ENCODE measurements at regions not wholly inside any gene's neighbourhood (a gene's known extent, or its start where the extent isn't known, plus 50 kb on each side); places are given as distances from the start of the nearest gene placed in this dataset.

- Histone ChIP-seq H3K4me3 (ENCODE audit: low read length, poor library complexity, severe bottlenecking) (no peak overlapping the region), H3K4me2 (ENCODE audit: low read depth, low read length, poor library complexity, severe bottlenecking) (no peak overlapping the region), H3K79me2 (ENCODE audit: insufficient read depth, low read length) (no peaks in the 10 kb centered on the region), H3F3A (ENCODE audit: low read depth) (no peaks in the 10 kb centered on the region), H3K4me1 (ENCODE audit: insufficient read depth, low read length, poor library complexity, severe bottlenecking) (peaks cover 8% of the 10 kb centered on the region), H3K27me3 (ENCODE audit: insufficient read depth, low read length, poor library complexity, severe bottlenecking) (peaks cover 38% of the 10 kb centered on the region), H2AFZ (ENCODE audit: low read length) (no peak overlapping the region), H3K9me3 (ENCODE audit: insufficient read depth, low read depth, low read length) (no peaks in the 10 kb centered on the region), H3K9me2 (replicated peaks; ENCODE audit: low read depth, low read length) (no peaks in the 10 kb centered on the region), H4K20me1 (ENCODE audit: insufficient read depth, low read length, poor library complexity, severe bottlenecking) (no peaks in the 10 kb centered on the region), H3K36me3 (ENCODE audit: insufficient read depth, low read length) (no peaks in the 10 kb centered on the region), H3K9ac (ENCODE audit: low read depth, low read length, poor library complexity, severe bottlenecking) (no peak overlapping the region)
- TF ChIP-seq CTCF (conservative IDR thresholded peaks at IDR 0.05; ENCODE audit: low read length): no peak
- no peak for TF ChIP-seq EZH2phosphoT487 (IDR thresholded peaks at IDR 0.05; ENCODE audit: borderline replicate concordance)
Measured at GRCh38 chr13:99861771-99862170, 109.8 kb downstream of the ZIC5 start.

GRCh38 chr13:99860745-99861144, 110.8 kb downstream of the ZIC5 start:
- Histone ChIP-seq H3K9ac (ENCODE audit: low read depth, low read length, poor library complexity, severe bottlenecking) (no peak overlapping the region), H3K27me3 (ENCODE audit: insufficient read depth, low read length, poor library complexity, severe bottlenecking) (peaks cover 47% of the 10 kb centered on the region), H2AFZ (ENCODE audit: low read length) (no peak overlapping the region), H3K4me2 (ENCODE audit: low read depth, low read length, poor library complexity, severe bottlenecking) (no peak overlapping the region), H3K9me2 (replicated peaks; ENCODE audit: low read depth, low read length) (no peaks in the 10 kb centered on the region), H4K20me1 (ENCODE audit: insufficient read depth, low read length, poor library complexity, severe bottlenecking) (no peaks in the 10 kb centered on the region), H3K4me1 (ENCODE audit: insufficient read depth, low read length, poor library complexity, severe bottlenecking) (peaks cover 8% of the 10 kb centered on the region), H3F3A (ENCODE audit: low read depth) (no peaks in the 10 kb centered on the region), H3K9me3 (ENCODE audit: insufficient read depth, low read depth, low read length) (no peaks in the 10 kb centered on the region), H3K79me2 (ENCODE audit: insufficient read depth, low read length) (no peaks in the 10 kb centered on the region), H3K36me3 (ENCODE audit: insufficient read depth, low read length) (no peaks in the 10 kb centered on the region), H3K4me3 (ENCODE audit: low read length, poor library complexity, severe bottlenecking) (no peak overlapping the region)
- TF ChIP-seq EZH2phosphoT487 (IDR thresholded peaks at IDR 0.05; ENCODE audit: borderline replicate concordance): no peak
- TF ChIP-seq CTCF (conservative IDR thresholded peaks at IDR 0.05; ENCODE audit: low read length): no peak

- Histone ChIP-seq H3F3A (ENCODE audit: low read depth) (no peaks in the 10 kb centered on the region), H3K4me3 (ENCODE audit: low read length, poor library complexity, severe bottlenecking) (no peak overlapping the region), H3K9me2 (replicated peaks; ENCODE audit: low read depth, low read length) (no peaks in the 10 kb centered on the region), H3K36me3 (ENCODE audit: insufficient read depth, low read length) (no peaks in the 10 kb centered on the region), H3K9ac (ENCODE audit: low read depth, low read length, poor library complexity, severe bottlenecking) (no peak overlapping the region), H3K9me3 (ENCODE audit: insufficient read depth, low read depth, low read length) (no peaks in the 10 kb centered on the region), H2AFZ (ENCODE audit: low read length) (no peak overlapping the region), H3K4me1 (ENCODE audit: insufficient read depth, low read length, poor library complexity, severe bottlenecking) (peaks cover 8% of the 10 kb centered on the region), H4K20me1 (ENCODE audit: insufficient read depth, low read length, poor library complexity, severe bottlenecking) (no peaks in the 10 kb centered on the region), H3K27me3 (ENCODE audit: insufficient read depth, low read length, poor library complexity, severe bottlenecking) (peaks cover 50% of the 10 kb centered on the region), H3K4me2 (ENCODE audit: low read depth, low read length, poor library complexity, severe bottlenecking) (no peak overlapping the region), H3K79me2 (ENCODE audit: insufficient read depth, low read length) (no peaks in the 10 kb centered on the region)
- TF ChIP-seq CTCF (conservative IDR thresholded peaks at IDR 0.05; ENCODE audit: low read length) (no peak), EZH2phosphoT487 (IDR thresholded peaks at IDR 0.05; ENCODE audit: borderline replicate concordance) (no peak)
Measured at GRCh38 chr13:99859178-99860177, 112.1 kb downstream of the ZIC5 start.

Measured in Loucy (cell line).